ENCODE measurements at regions not wholly inside any gene's neighbourhood (a gene's known extent, or its start where the extent isn't known, plus 50 kb on each side); places are given as distances from the start of the nearest gene placed in this dataset.

DNA sequence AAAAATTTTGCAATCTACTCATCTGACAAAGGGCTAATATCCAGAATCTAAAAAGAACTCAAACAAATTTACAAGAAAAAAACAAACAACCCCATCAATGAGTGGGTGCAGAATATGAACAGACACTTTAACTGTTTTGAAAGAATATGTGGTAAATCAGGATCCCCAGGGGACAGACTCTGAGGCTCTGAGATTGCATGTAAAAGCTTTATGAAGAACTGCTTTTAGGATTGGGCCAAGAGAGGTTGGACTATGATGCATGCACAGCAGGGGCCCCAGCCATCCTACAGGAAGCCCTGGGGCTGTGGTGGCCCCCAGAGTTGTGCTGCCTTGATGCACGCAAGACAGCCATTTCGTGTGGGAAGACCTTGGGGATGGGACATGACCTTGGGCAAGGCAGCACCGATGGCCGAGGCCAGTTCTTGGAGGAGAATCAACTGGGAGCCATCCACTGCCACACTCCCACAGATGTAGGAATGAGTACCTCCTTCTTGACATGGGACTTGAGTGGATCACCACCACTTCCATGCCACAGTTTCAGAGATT is 298.1 kb upstream of the THBS1 start:
- FAIRE-seq (no peak), DNase-seq (ENCODE audit: low spot score) (no peak), ATAC-seq (no peak)
- BruUV-seq (replicated peaks), result no TSS peak
- WGBS (ENCODE audit: low lambda C conversion rate), result no CpG with 5 or more reads among the region's 4 CpGs
- ChIA-PET CTCF (ENCODE audit: low intra/inter-chr PET ratio, low total read pairs) (no interaction called here), POLR2A (no interaction called here)
- intact Hi-C loops (cut with micrococcal nuclease; ENCODE audit: unreplicated experiment), result no loop called here
- Histone ChIP-seq H3K27me3 (ENCODE audit: control insufficient read depth in 1 of 2, insufficient read depth in 2 of 2, low read length in 2 of 2) (no peaks in the 10 kb centered on the region; a peak in 1 of 5 replicates), H2AFZ (ENCODE audit: low read length) (no peak overlapping the region), H4K20me1 (ENCODE audit: insufficient read depth, low read length) (no peaks in the 10 kb centered on the region), H3K36me3 (replicated peaks in 1 of 2; ENCODE audit: control insufficient read depth in 1 of 2, insufficient read depth in 2 of 2, low read length in 2 of 2) (no peaks in the 10 kb centered on the region), H3K4me1 (ENCODE audit: insufficient read depth, low read length) (peaks cover 13% of the 10 kb centered on the region), H3K9me3 (ENCODE audit: low read length) (no peaks in the 10 kb centered on the region), H3K79me2 (ENCODE audit: insufficient read depth, low read length) (no peaks in the 10 kb centered on the region), H3K4me2 (ENCODE audit: low read depth, low read length) (no peak overlapping the region), H3K27ac (ENCODE audit: extremely low read length, insufficient read depth, low read length) (no peak overlapping the region), H3K4me3 (replicated peaks in 1 of 3; ENCODE audit: insufficient read depth in 1 of 3, low read depth in 2 of 3, low read length in 3 of 3) (no peak overlapping the region), H3K9ac (ENCODE audit: insufficient read depth, low read depth, low read length) (no peak overlapping the region)
- TF ChIP-seq, protein P1, sequence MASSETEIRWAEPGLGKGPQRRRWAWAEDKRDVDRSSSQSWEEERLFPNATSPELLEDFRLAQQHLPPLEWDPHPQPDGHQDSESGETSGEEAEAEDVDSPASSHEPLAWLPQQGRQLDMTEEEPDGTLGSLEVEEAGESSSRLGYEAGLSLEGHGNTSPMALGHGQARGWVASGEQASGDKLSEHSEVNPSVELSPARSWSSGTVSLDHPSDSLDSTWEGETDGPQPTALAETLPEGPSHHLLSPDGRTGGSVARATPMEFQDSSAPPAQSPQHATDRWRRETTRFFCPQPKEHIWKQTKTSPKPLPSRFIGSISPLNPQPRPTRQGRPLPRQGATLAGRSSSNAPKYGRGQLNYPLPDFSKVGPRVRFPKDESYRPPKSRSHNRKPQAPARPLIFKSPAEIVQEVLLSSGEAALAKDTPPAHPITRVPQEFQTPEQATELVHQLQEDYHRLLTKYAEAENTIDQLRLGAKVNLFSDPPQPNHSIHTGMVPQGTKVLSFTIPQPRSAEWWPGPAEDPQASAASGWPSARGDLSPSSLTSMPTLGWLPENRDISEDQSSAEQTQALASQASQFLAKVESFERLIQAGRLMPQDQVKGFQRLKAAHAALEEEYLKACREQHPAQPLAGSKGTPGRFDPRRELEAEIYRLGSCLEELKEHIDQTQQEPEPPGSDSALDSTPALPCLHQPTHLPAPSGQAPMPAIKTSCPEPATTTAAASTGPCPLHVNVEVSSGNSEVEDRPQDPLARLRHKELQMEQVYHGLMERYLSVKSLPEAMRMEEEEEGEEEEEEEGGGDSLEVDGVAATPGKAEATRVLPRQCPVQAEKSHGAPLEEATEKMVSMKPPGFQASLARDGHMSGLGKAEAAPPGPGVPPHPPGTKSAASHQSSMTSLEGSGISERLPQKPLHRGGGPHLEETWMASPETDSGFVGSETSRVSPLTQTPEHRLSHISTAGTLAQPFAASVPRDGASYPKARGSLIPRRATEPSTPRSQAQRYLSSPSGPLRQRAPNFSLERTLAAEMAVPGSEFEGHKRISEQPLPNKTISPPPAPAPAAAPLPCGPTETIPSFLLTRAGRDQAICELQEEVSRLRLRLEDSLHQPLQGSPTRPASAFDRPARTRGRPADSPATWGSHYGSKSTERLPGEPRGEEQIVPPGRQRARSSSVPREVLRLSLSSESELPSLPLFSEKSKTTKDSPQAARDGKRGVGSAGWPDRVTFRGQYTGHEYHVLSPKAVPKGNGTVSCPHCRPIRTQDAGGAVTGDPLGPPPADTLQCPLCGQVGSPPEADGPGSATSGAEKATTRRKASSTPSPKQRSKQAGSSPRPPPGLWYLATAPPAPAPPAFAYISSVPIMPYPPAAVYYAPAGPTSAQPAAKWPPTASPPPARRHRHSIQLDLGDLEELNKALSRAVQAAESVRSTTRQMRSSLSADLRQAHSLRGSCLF (CRISPR knock-in tag; IDR thresholded peaks at IDR 0.05; ENCODE audit: borderline replicate concordance), result no peak
- TF ChIP-seq AFF4 (CRISPR knock-in tag; IDR thresholded peaks at IDR 0.05), result no peak
- no peak for TF ChIP-seq GATA4 (IDR thresholded peaks at IDR 0.05; ENCODE audit: borderline replicate concordance, low read depth)
- TF ChIP-seq CENPT (CRISPR knock-in tag; IDR thresholded peaks at IDR 0.05; ENCODE audit: low read depth), result no peak
- no peak for TF ChIP-seq KLF12 (CRISPR knock-in tag; IDR thresholded peaks at IDR 0.05; ENCODE audit: borderline replicate concordance)
- TF ChIP-seq ZNF780A (CRISPR knock-in tag; IDR thresholded peaks at IDR 0.05), result no peak
- no peak for TF ChIP-seq NR2F6 (IDR thresholded peaks at IDR 0.05)
- no peak for TF ChIP-seq NR2F6 (CRISPR knock-in tag; IDR thresholded peaks at IDR 0.05)
- no peak for TF ChIP-seq HCFC1 (IDR thresholded peaks at IDR 0.05; ENCODE audit: low read depth, low read length)
- TF ChIP-seq SAP130 (CRISPR knock-in tag; IDR thresholded peaks at IDR 0.05; ENCODE audit: low read depth), result no peak
- no peak for TF ChIP-seq TOE1 (CRISPR knock-in tag; IDR thresholded peaks at IDR 0.05)
- in situ Hi-C loops (cut with HindIII; ENCODE audit: extremely low pct_ligation_motif_present, low pct_unique_long_range_greater_than_20kb), result no loop called here
